ENCODE measurements at regions not wholly inside any gene's neighbourhood (a gene's known extent, or its start where the extent isn't known, plus 50 kb on each side); places are given as distances from the start of the nearest gene placed in this dataset.

- no peak for ATAC-seq (ENCODE audit: insufficient number of reproducible peaks, low FRiP score, low read depth)
- no peaks in the 10 kb centered on the region for H3K9me3 ChIP-seq
Observed at GRCh38 chr2:64300066-64300465, 153.9 kb upstream of the LGALSL start.

DNA sequence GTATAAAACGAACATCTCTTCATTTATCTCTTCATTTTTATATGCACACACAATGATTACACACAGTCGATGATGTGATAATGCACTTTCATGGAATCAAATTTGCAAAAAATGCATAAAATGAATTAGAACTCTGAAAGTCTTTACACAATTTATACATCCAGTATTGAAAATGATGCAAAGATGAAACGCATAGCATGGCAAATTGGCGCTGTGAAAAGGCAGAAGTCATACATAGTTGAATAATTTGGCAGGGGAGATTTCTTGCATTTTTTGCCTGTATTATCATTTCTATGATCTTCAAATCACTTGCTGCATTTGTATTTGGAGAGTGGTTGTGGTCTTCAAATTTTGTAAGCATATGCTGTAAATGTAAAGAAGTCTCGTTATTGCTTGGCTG, 150.7 kb upstream of the LGALSL start:
- DNase-seq (ENCODE audit: low spot score) (no peak), ATAC-seq (ENCODE audit: insufficient number of reproducible peaks, low FRiP score, low read depth) (no peak)
- Histone ChIP-seq H3K27ac (no peak overlapping the region), H3K27me3 (replicated peaks; ENCODE audit: insufficient read depth) (no peaks in the 10 kb centered on the region), H3K9me3 (peaks cover 5% of the 10 kb centered on the region), H3K36me3 (no peaks in the 10 kb centered on the region), H3K4me1 (ENCODE audit: control insufficient read depth in 1 of 2, low read depth in 2 of 2) (no peaks in the 10 kb centered on the region), H3K4me3 (no peak overlapping the region)
- TF ChIP-seq, protein P1, sequence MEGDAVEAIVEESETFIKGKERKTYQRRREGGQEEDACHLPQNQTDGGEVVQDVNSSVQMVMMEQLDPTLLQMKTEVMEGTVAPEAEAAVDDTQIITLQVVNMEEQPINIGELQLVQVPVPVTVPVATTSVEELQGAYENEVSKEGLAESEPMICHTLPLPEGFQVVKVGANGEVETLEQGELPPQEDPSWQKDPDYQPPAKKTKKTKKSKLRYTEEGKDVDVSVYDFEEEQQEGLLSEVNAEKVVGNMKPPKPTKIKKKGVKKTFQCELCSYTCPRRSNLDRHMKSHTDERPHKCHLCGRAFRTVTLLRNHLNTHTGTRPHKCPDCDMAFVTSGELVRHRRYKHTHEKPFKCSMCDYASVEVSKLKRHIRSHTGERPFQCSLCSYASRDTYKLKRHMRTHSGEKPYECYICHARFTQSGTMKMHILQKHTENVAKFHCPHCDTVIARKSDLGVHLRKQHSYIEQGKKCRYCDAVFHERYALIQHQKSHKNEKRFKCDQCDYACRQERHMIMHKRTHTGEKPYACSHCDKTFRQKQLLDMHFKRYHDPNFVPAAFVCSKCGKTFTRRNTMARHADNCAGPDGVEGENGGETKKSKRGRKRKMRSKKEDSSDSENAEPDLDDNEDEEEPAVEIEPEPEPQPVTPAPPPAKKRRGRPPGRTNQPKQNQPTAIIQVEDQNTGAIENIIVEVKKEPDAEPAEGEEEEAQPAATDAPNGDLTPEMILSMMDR (IDR thresholded peaks at IDR 0.05) = no peak

More at GRCh38 chr2:64300066-64300465, 153.9 kb upstream of the LGALSL start:
- no peaks in the 10 kb centered on the region for H3K27me3 ChIP-seq (replicated peaks; ENCODE audit: insufficient read depth)
- DNase-seq (ENCODE audit: low spot score) = no peak
- H3K27ac ChIP-seq = no peak overlapping the region
- no peaks in the 10 kb centered on the region for H3K4me1 ChIP-seq (ENCODE audit: control insufficient read depth in 1 of 2, low read depth in 2 of 2)
- TF ChIP-seq, protein P1 (IDR thresholded peaks at IDR 0.05) = no peak
- H3K36me3 ChIP-seq = no peaks in the 10 kb centered on the region
- H3K4me3 ChIP-seq = no peak overlapping the region

DNA sequence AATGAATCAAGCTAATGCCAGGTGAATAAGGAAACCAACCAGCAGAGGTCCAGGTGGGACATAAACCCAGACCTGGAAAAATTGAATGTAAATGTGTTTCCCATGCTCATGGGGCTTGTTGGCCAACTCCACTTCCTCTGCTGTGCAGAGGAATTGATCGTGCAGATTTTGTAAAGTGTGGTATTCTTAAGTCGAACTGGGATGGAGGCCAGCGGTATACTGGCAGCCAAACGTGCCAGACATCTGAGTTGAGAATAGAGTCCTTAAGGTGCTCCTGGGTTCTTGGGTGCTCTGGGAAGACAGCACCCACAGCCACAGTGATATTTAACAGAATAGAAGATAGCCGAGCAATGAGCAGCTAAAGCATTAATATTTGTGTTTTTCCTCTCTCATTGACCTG, 146.5 kb upstream of the LGALSL start:
- TF ChIP-seq, protein P1 (IDR thresholded peaks at IDR 0.05) = no peak
- Histone ChIP-seq H3K27me3 (replicated peaks; ENCODE audit: insufficient read depth) (no peaks in the 10 kb centered on the region), H3K4me3 (no peak overlapping the region), H3K4me1 (ENCODE audit: control insufficient read depth in 1 of 2, low read depth in 2 of 2) (peaks cover 5 to 12% of the 10 kb centered on the region in 2 donors), H3K9me3 (peaks cover 5% of the 10 kb centered on the region), H3K27ac (no peak overlapping the region), H3K36me3 (no peaks in the 10 kb centered on the region)
- DNase-seq (ENCODE audit: low spot score) (no peak), ATAC-seq (ENCODE audit: insufficient number of reproducible peaks, low FRiP score, low read depth) (no peak)

GRCh38 chr2:64311191-64311910, 142.6 kb upstream of the LGALSL start:
- DNase-seq (ENCODE audit: low spot score) (no peak), ATAC-seq (ENCODE audit: insufficient number of reproducible peaks, low FRiP score, low read depth) (no peak)
- H3K36me3 ChIP-seq = no peaks in the 10 kb centered on the region
- TF ChIP-seq, protein P1 (IDR thresholded peaks at IDR 0.05) = no peak
- no peaks in the 10 kb centered on the region for H3K9me3 ChIP-seq
- peak overlapping the region; percentile 49 to 71 for H3K27ac ChIP-seq
- no peak overlapping the region for H3K4me3 ChIP-seq
- no peaks in the 10 kb centered on the region for H3K27me3 ChIP-seq (replicated peaks; ENCODE audit: insufficient read depth)
- peaks cover 9 to 25% of the 10 kb centered on the region in 2 donors for H3K4me1 ChIP-seq (ENCODE audit: control insufficient read depth in 1 of 2, low read depth in 2 of 2)

DNA sequence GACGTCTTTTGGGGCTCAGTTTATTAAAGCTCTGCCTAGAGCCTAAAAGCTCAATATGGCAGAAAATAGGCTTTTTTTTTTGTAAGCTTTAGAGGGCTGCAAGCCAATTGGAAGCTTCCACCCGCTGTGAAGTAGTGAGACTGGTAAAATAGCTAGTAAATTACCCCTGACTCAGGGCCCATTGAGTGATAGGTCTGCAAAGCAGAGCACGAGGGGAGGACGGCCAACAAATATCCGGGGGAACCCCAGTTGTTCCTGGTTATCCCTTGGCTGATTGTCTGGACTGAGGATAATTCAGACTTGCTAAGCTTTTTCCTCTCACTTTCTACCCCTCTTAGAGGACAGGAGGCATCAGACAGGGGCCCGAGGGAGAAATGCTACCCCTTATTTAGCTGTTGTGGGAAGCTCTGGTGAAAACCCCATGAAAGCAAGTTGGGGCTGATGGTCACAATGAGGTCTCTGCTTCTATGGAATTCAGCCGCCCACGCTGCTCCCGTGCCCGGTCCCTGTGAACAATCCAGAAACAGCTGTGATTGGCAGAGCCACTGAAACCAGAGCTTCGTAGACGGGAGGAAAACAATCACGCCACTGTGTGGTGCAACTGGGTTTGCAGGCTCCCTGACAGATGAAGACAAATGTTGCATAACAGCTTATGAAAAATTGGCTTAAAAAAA, 141.9 kb upstream of the LGALSL start:
- no peaks in the 10 kb centered on the region for H3K36me3 ChIP-seq
- H3K27me3 ChIP-seq (replicated peaks; ENCODE audit: insufficient read depth) = no peaks in the 10 kb centered on the region
- H3K9me3 ChIP-seq = no peaks in the 10 kb centered on the region
- ATAC-seq (ENCODE audit: insufficient number of reproducible peaks, low FRiP score, low read depth) (peak; percentile 87), DNase-seq (ENCODE audit: low spot score) (peak; percentile 53)
- peak overlapping the region; percentile 49 to 71 for H3K27ac ChIP-seq
- TF ChIP-seq, protein P1 (IDR thresholded peaks at IDR 0.05) = peak; percentile 42
- peaks cover 9 to 25% of the 10 kb centered on the region in 2 donors for H3K4me1 ChIP-seq (ENCODE audit: control insufficient read depth in 1 of 2, low read depth in 2 of 2)
- peak overlapping the region; percentile 56 for H3K4me3 ChIP-seq
